Endothelial cell of umbilical vein (primary cell): ENCODE measurements at regions not wholly inside any gene's neighbourhood (a gene's known extent, or its start where the extent isn't known, plus 50 kb on each side); places are given as distances from the start of the nearest gene placed in this dataset.

Experiments
- CTCF ChIP-seq, 2 donors: IDR thresholded peaks; 1 replicate in 1 of 2; 2 replicates in 1 of 2; pipeline ENCODE4 v1.5.1; 2011; ENCODE audit warnings: low read length in 2 of 2, mild to moderate bottlenecking in 2 of 2, moderate library complexity in 2 of 2, control low read depth in 1 of 2, inconsistent platforms in 1 of 2, low read depth in 1 of 2; ENCODE audit not compliant: insufficient read depth in 1 of 2; ENCODE audit errors: extremely low read depth in 1 of 2
- EZH2 ChIP-seq: IDR thresholded peaks from 2 replicates; pipeline ENCODE4 v1.6.1; 2012; ENCODE audit warnings: borderline replicate concordance, low read depth, mild to moderate bottlenecking, moderate library complexity, low read length, inconsistent platforms; ENCODE audit not compliant: severe bottlenecking
- JUN ChIP-seq: IDR thresholded peaks from 2 replicates; pipeline ENCODE4 v1.6.1; 2011; ENCODE audit warnings: borderline replicate concordance, low read depth; ENCODE audit not compliant: insufficient read length, insufficient read depth
- MAX ChIP-seq: IDR thresholded peaks from 2 replicates; pipeline ENCODE4 v1.6.1; 2011; ENCODE audit not compliant: insufficient read depth, insufficient read length
- POLR2A ChIP-seq: IDR thresholded peaks from 2 replicates; pipeline ENCODE4 v1.6.1; 2012; ENCODE audit warnings: low read depth, mild to moderate bottlenecking, control low read depth, low read length
- POLR2AphosphoS5 ChIP-seq: IDR thresholded peaks from 2 replicates; pipeline ENCODE4 v1.6.1; 2012; ENCODE audit warnings: low read depth, mild to moderate bottlenecking, control low read depth, low read length, moderate library complexity; ENCODE audit not compliant: insufficient read depth

- no peak for TF ChIP-seq POLR2AphosphoS5
- no peak for TF ChIP-seq EZH2
- no peak for TF ChIP-seq CTCF (IDR thresholded peaks at IDR 0.05; ENCODE audit: extremely low read depth in 1 of 2, insufficient read depth in 1 of 2, low read depth in 1 of 2, low read length in 2 of 2)
- no peak for TF ChIP-seq POLR2A
- no peak for TF ChIP-seq MAX
- no peak for TF ChIP-seq JUN
These were observed 159.9 kb downstream of the PCDH7 start for GRCh38 chr4:30879855-30880598.
